ENCODE measurements at regions not wholly inside any gene's neighbourhood (a gene's known extent, or its start where the extent isn't known, plus 50 kb on each side); places are given as distances from the start of the nearest gene placed in this dataset.
"Not testable (repeated sequence)": the region's sequence is repeated elsewhere in the genome, so short reads cannot be mapped to it uniquely, and the experiment has no call there.

DNA sequence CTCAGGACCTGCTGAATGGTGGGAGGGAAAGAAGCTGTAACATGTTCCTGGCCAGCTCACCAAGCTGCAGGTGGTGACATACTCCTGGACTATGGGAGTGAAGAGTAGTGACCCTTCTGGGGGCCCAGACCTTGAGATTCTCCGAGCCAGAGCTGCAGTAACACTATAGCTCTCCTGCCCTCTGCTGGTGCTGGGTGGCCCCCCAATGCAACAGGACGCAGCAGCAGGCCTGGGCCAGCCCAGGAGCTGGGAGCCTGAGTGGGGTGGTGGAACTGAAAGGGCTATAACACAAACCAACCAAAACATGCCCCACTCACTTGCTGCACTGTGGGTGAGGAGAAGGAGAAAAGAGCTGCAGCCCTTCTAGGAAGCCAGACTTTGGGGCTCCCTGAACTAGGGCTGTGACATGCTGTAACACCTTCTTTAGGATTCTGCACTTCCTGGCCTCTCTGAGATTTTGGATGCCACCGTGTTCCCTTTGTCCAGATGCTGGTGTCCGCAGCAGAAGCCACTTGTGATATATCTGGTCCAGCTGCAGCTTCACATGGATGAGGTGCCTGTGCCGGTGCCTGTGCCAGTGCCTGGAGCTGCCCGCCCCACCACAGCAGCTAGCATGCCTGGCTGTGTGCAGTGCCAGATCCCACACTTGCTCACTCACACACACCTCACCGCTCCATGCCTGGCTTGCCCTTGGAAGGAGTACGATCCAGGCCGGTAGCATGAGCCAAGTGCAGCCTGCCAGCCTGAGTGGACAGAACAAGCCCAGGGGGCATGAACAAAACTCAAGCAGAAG lies 636.8 kb upstream of the KCNMB2 start:
- DNase-seq (ENCODE audit: extremely low read depth, low read depth), result no peak
- no peak overlapping the region for H3K4me3 ChIP-seq (replicated peaks; ENCODE audit: low read depth, low read length)
- TF ChIP-seq, protein P1, sequence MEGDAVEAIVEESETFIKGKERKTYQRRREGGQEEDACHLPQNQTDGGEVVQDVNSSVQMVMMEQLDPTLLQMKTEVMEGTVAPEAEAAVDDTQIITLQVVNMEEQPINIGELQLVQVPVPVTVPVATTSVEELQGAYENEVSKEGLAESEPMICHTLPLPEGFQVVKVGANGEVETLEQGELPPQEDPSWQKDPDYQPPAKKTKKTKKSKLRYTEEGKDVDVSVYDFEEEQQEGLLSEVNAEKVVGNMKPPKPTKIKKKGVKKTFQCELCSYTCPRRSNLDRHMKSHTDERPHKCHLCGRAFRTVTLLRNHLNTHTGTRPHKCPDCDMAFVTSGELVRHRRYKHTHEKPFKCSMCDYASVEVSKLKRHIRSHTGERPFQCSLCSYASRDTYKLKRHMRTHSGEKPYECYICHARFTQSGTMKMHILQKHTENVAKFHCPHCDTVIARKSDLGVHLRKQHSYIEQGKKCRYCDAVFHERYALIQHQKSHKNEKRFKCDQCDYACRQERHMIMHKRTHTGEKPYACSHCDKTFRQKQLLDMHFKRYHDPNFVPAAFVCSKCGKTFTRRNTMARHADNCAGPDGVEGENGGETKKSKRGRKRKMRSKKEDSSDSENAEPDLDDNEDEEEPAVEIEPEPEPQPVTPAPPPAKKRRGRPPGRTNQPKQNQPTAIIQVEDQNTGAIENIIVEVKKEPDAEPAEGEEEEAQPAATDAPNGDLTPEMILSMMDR (IDR thresholded peaks at IDR 0.05; ENCODE audit: low read depth, low read length, missing control alignments), result no peak

DNA sequence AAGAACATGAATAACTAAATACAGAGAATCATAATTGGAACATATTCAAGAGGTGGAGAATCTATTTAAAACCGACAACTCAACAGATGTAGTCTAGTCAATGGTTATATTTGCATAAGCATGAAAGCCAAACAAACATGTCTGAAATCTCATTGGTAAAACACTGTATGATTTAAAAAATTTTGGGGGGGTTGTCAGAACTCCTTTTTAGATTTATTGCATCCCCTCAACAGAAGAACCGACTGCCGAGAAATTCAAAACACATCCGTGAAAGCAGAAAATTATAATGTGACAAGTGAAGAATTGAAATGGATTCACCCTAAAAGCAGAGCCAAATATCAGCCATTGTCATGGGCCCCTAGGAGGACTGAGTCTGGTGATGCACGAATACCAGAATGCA lies 633.4 kb upstream of the KCNMB2 start:
- DNase-seq (ENCODE audit: extremely low read depth, low read depth), result no peak
- TF ChIP-seq, protein P1 (IDR thresholded peaks at IDR 0.05; ENCODE audit: low read depth, low read length, missing control alignments), result no peak

DNA sequence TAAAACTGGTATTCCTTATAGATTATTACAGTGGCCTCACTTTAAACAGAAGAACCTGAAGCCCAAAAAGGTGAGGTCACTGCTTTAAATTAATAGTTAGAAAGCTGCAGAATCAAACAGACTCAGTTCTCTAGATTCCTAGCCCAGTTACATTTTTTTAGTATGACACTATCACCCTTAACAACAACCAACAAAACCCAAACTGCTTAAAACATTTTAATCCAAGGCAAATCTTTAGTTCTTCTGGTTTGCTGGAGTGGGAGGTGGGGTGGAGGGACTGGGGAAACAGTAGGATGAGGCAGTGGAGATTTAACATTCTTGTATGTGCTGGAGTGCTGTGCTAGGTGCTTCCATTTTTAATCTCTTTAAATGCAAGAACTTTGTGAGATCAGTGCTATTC lies 631.6 kb upstream of the KCNMB2 start:
- DNase-seq (ENCODE audit: extremely low read depth, low read depth), result no peak
- TF ChIP-seq, protein P1 (IDR thresholded peaks at IDR 0.05; ENCODE audit: low read depth, low read length, missing control alignments), result no peak
- H3K4me3 ChIP-seq (replicated peaks; ENCODE audit: low read depth, low read length), result no peak overlapping the region

More for the DNA sequence above, 633.4 kb upstream of the KCNMB2 start:
- no peak overlapping the region for H3K4me3 ChIP-seq (replicated peaks; ENCODE audit: low read depth, low read length)

DNA sequence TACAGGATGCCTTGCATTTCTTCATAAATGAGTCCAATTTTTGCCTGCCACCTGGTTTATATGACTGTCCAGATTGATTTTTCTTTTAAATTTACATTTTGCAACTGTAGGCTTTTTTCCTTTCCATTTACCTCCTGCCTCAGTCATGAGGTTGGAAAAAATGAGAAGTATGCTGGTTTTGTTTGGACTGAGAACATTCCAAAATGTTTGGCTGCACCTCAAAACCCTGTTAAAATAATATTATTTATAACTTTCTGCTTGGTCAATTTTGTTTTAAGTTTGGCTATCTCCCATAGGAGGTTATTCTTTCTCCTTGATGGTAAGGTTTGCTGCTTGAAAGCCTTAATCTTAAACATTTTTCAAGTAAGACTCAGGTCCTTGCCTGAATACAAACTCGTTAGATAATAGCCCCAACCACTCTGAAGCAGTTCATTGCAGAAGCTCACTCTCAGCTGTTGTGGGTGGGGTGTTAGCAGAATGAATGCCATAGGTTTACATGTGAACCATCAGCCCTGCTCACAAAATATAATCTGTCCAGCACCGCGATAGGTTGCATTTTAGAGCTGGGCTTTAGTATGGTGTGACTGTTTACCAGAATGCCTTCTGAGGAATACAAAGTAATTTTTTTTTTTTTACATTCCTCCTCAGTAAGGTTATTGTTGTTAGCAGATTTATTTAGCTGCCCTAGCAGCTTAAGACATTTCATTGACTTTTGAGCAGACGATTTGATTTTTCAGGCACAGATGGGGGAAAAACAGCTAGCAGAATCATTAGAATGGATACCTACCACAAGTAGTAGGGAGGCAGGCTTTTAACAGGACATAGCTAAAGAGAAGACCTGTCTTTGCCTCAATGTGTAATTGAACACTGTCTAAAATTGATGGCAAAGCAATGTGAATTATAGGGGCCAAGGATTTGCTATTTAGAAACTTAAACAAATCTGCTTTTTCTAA lies 630.8 kb upstream of the KCNMB2 start:
- H3K4me3 ChIP-seq (replicated peaks; ENCODE audit: low read depth, low read length), result no peak overlapping the region
- TF ChIP-seq, protein P1 (IDR thresholded peaks at IDR 0.05; ENCODE audit: low read depth, low read length, missing control alignments), result no peak
- peak; percentile 54 for DNase-seq (ENCODE audit: extremely low read depth, low read depth)

DNA sequence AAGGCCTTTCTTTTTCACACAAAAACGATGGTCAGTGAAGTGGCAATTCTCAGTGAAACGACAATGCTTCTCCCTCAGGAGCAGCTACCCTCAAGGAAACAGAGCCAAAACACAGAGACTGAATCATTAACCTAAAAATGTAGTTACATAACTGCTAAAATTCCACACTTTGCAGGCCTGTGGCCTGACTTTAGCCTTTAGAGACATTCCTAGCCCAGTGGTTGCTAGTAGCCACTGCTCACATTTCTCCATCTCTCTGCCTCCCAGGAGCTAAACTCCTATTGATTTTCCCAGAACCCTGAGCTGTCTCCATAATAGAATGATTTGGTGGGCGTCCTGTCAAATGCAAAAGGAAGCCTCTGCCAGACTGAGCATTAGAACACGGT lies 630.1 kb upstream of the KCNMB2 start:
- no peak for DNase-seq (ENCODE audit: extremely low read depth, low read depth)
- no peak overlapping the region for H3K4me3 ChIP-seq (replicated peaks; ENCODE audit: low read depth, low read length)
- TF ChIP-seq, protein P1 (IDR thresholded peaks at IDR 0.05; ENCODE audit: low read depth, low read length, missing control alignments), result no peak

DNA sequence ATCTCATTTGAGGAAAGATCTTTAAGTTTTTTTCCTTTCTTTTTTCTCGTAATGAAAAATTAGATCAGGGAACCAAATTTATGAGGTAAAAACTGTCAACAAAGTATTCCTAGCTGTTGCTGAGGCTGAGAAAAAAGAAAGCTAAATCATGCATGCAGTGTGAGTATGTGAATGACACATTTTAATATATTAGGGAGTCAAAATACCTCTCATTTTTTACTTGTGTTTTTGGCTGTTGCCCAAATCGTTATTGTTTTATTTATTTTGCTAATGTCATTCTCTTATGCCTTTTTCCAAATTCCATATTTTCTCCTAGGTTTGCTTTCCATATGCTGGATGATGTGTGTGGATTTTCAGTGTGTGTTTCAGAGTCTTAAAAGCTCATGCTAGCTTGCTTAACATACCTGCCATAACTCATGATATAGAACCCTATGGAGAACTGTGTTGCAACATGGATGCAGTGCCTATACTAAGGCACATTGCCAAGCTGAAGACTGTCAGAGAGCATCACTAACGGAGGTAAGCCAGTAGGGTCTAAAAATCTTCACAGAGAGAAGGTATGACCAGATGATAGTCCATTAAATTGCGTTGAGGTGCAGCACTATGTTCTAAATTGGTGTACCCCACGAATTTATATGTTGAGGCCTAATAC lies 629.5 kb upstream of the KCNMB2 start:
- TF ChIP-seq, protein P1 (IDR thresholded peaks at IDR 0.05; ENCODE audit: low read depth, low read length, missing control alignments), result no peak

DNA sequence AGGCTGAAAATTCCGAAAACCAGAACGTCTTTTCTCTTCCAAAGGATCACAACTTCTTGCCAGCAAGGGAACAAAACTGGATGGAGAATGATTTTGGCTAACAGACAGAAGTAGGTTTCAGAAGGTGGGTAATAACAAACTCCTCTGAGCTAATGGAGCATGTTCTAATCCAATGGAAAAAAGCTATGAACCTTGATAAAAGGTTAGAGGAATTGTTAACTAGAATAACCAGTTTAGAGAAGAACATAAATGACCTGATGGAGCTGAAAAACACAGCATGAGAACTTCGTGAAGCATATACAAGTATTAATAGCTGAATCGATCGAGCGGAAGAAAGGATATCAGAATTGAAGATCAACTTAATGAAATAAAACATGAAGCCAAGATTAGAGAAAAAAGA lies 626.7 kb upstream of the KCNMB2 start:
- not testable (repeated sequence) for DNase-seq (ENCODE audit: extremely low read depth, low read depth); H3K4me3 ChIP-seq (replicated peaks; ENCODE audit: low read depth, low read length)

More for the DNA sequence above, 629.5 kb upstream of the KCNMB2 start:
- no peak overlapping the region for H3K4me3 ChIP-seq (replicated peaks; ENCODE audit: low read depth, low read length)
- no peak for DNase-seq (ENCODE audit: extremely low read depth, low read depth)

Measured in HFF-Myc (cell line).